Sigmoid colon (tissue), 4 donors: ENCODE measurements at regions not wholly inside any gene's neighbourhood (a gene's known extent, or its start where the extent isn't known, plus 50 kb on each side); places are given as distances from the start of the nearest gene placed in this dataset.

Source experiments
- CTCF ChIP-seq, 4 experiments: fragments of 450-650 bp in 3 of 4; fragments of 200-600 bp in 1 of 4; IDR thresholded peaks; one replicate each; pipeline ENCODE4 v1.5.1; 2016 to 2019; ENCODE audit warnings: antibody characterized with exemption in 4 of 4, mild to moderate bottlenecking in 3 of 4, moderate library complexity in 2 of 4
- EP300 ChIP-seq, 4 donors: sonication (generic); formaldehyde crosslinking; IDR thresholded peaks; one replicate each; pipeline ENCODE4 v1.6.1; 2017; ENCODE audit warnings: antibody characterized with exemption in 4 of 4

GRCh38 chr19:30145467-30145866, 203.4 kb downstream of the URI1 start:
- no peak for TF ChIP-seq CTCF (IDR thresholded peaks at IDR 0.05)
- TF ChIP-seq EP300 (IDR thresholded peaks at IDR 0.05), result no peak
